A549 (cell line): ENCODE measurements at regions not wholly inside any gene's neighbourhood (a gene's known extent, or its start where the extent isn't known, plus 50 kb on each side); places are given as distances from the start of the nearest gene placed in this dataset.

Experiments used
- ATAC-seq, 2 experiments: fragments of 200-7000 bp in 1 of 2; fragments of >200 bp in 1 of 2; cut with Nextera tagmentation in 1 of 2; cut with Tn5 transposase in 1 of 2; 3 replicates each; pipeline versions ENCODE4 v1.8.0 to v1.9.1; 2018 to 2020; ENCODE audit warnings: mild to moderate bottlenecking in 1 of 2, moderate library complexity in 1 of 2
- CTCF ChIA-PET: fragments of 300-600 bp; sonication (Branson Sonifier 250); formaldehyde crosslinking; extraction: SDS; loops from one replicate; lab custom pipeline; 2021; ENCODE audit warnings: antibody characterized with exemption, inconsistent platforms; lab: Yijun Ruan, JAX
- POLR2A ChIA-PET: fragments of 350-600 bp; formaldehyde crosslinking; extraction: SDS; loops from one replicate; lab custom pipeline; 2021; ENCODE audit warnings: antibody characterized with exemption, inconsistent platforms; lab: Yijun Ruan, JAX
- DNase-seq, 2 experiments: peaks; one replicate each; pipeline versions ENCODE4 v3.0.0 to v3.0.0-alpha.2; 2011 to 2016; ENCODE audit warnings: low read depth in 1 of 2, low spot score in 1 of 2
- FAIRE-seq: peaks from 2 replicates; lab custom pipeline; 2011; peaks lifted over from hg19 to GRCh38; lab: Jason Lieb, UNC
- H3K27ac ChIP-seq, 2 experiments: fragments of >200 bp; sonication (Bioruptor Twin); formaldehyde crosslinking; 3 replicates each; pipeline ENCODE4 v1.5.1; 2016 to 2017
- H3K4me1 ChIP-seq: fragments of >200 bp; sonication (Bioruptor Twin); formaldehyde crosslinking; 3 replicates; pipeline ENCODE4 v1.6.1; 2016
- H3K4me2 ChIP-seq: fragments of >200 bp; sonication (Bioruptor Twin); formaldehyde crosslinking; 3 replicates; pipeline ENCODE4 v1.6.1; 2016
- H3K4me3 ChIP-seq: fragments of >200 bp; sonication (Bioruptor Twin); formaldehyde crosslinking; 3 replicates; pipeline ENCODE4 v1.5.1; 2016
- H3K9me3 ChIP-seq: fragments of >200 bp; sonication (Bioruptor Twin); formaldehyde crosslinking; 3 replicates; pipeline ENCODE4 v1.6.1; 2016
- BHLHE40 ChIP-seq: IDR thresholded peaks from 2 replicates; pipeline ENCODE4 v1.6.1; 2012; ENCODE audit warnings: low read depth, low read length, inconsistent platforms
- CBX8 ChIP-seq: fragments of 200-600 bp; sonication (generic); IDR thresholded peaks from 2 replicates; pipeline ENCODE4 v1.6.1; 2016
- CEBPB ChIP-seq, 2 experiments: fragments of >200 bp in 1 of 2; sonication (Bioruptor Twin) in 1 of 2; formaldehyde crosslinking in 1 of 2; IDR thresholded peaks; 2 replicates each; pipeline ENCODE4 v1.6.1; 2012 to 2016
- CHD4 ChIP-seq: fragments of 200-600 bp; sonication (generic); IDR thresholded peaks from 2 replicates; pipeline ENCODE4 v1.6.1; 2016; ENCODE audit warnings: antibody characterized with exemption, mild to moderate bottlenecking, borderline replicate concordance
- CTCF ChIP-seq: fragments of >200 bp; sonication (Bioruptor Twin); formaldehyde crosslinking; IDR thresholded peaks from 3 replicates; pipeline ENCODE4 v1.5.1; 2016
- EHMT2 ChIP-seq: fragments of 200-600 bp; sonication (generic); IDR thresholded peaks from 2 replicates; pipeline ENCODE4 v1.6.1; 2016; ENCODE audit warnings: antibody characterized with exemption, low read depth, mild to moderate bottlenecking, moderate library complexity
- FOSL2 ChIP-seq, 2 experiments: fragments of 450-650 bp in 1 of 2; fragments of >200 bp in 1 of 2; sonication (Bioruptor Twin) in 1 of 2; formaldehyde crosslinking; IDR thresholded peaks; 2 replicates each; pipeline versions ENCODE4 v1.5.0 to v1.6.1; 2016 to 2020; ENCODE audit warnings: mild to moderate bottlenecking in 1 of 2, moderate library complexity in 1 of 2
- FOXS1 ChIP-seq: fragments of 250-450 bp; sonication (Bioruptor Pico); IDR thresholded peaks from 2 replicates; pipeline ENCODE4 v1.5.0; 2020; ENCODE audit warnings: mild to moderate bottlenecking, moderate library complexity
- GATA3 ChIP-seq: IDR thresholded peaks from 2 replicates; pipeline ENCODE4 v1.6.1; 2012; ENCODE audit warnings: borderline replicate concordance
- HOXB13 ChIP-seq: fragments of 250-450 bp; sonication (Bioruptor Pico); IDR thresholded peaks from 2 replicates; pipeline ENCODE4 v1.5.0; 2020; ENCODE audit warnings: low read depth, mild to moderate bottlenecking, moderate library complexity
- JUN ChIP-seq, 2 experiments: fragments of >200 bp; sonication (Bioruptor Twin); formaldehyde crosslinking; IDR thresholded peaks; 2 replicates in 1 of 2; 3 replicates in 1 of 2; pipeline ENCODE4 v1.6.1; 2016 to 2017
- JUNB ChIP-seq: fragments of >200 bp; sonication (Bioruptor Twin); formaldehyde crosslinking; IDR thresholded peaks from 2 replicates; pipeline ENCODE4 v1.6.1; 2016
- KDM5A ChIP-seq: fragments of 200-600 bp; sonication (generic); IDR thresholded peaks from 2 replicates; pipeline ENCODE4 v1.6.1; 2016; ENCODE audit warnings: antibody characterized with exemption, mild to moderate bottlenecking
- NFE2L2 ChIP-seq: fragments of 150-350 bp; conservative IDR thresholded peaks from 2 replicates; pipeline ENCODE4 v1.6.1; 2014; ENCODE audit warnings: low read length
- NR3C1 ChIP-seq: fragments of >200 bp; sonication (Bioruptor Twin); formaldehyde crosslinking; IDR thresholded peaks from 3 replicates; pipeline ENCODE4 v1.6.1; 2017
- PHF8 ChIP-seq: fragments of 200-600 bp; sonication (generic); IDR thresholded peaks from 2 replicates; pipeline ENCODE4 v1.6.1; 2016; ENCODE audit warnings: low read depth, mild to moderate bottlenecking, antibody characterized with exemption, moderate library complexity, borderline replicate concordance
- REST ChIP-seq: fragments of 200-600 bp; sonication (generic); IDR thresholded peaks from 2 replicates; pipeline ENCODE4 v1.6.1; 2016; ENCODE audit warnings: antibody characterized with exemption, mild to moderate bottlenecking, moderate library complexity
- RNF2 ChIP-seq: fragments of 200-600 bp; sonication (generic); IDR thresholded peaks from 2 replicates; pipeline ENCODE4 v1.6.1; 2016; ENCODE audit warnings: low read depth, mild to moderate bottlenecking, antibody characterized with exemption, moderate library complexity, borderline replicate concordance
- SREBF2 ChIP-seq: fragments of 450-650 bp; IDR thresholded peaks from 2 replicates; pipeline ENCODE4 v1.6.1; 2014; ENCODE audit warnings: mild to moderate bottlenecking, moderate library complexity
- TFCP2L1 ChIP-seq: fragments of 250-450 bp; sonication (Bioruptor Pico); IDR thresholded peaks from 2 replicates; pipeline ENCODE4 v1.5.0; 2021; ENCODE audit warnings: mild to moderate bottlenecking
- ZFP36 ChIP-seq: fragments of 450-650 bp; IDR thresholded peaks from 2 replicates; pipeline ENCODE4 v1.6.1; 2014; ENCODE audit warnings: borderline replicate concordance; ENCODE audit not compliant: partially characterized antibody
- ZNF302 ChIP-seq: fragments of 250-450 bp; sonication (Bioruptor Pico); IDR thresholded peaks from 2 replicates; pipeline ENCODE4 v1.9.0; 2021; ENCODE audit warnings: inconsistent platforms, mild to moderate bottlenecking, moderate library complexity
- ZSCAN20 ChIP-seq: fragments of 250-450 bp; sonication (Bioruptor Pico); IDR thresholded peaks from 2 replicates; pipeline ENCODE4 v1.8.0; 2022; ENCODE audit warnings: mild to moderate bottlenecking, moderate library complexity
- WGBS: methylation state at CpG from one replicate; pipeline ENCODE4 v1.1.6; 2017; ENCODE audit errors: missing lambda C conversion rate; 5-methylcytosine and 5-hydroxymethylcytosine counted together
- TF ChIP-seq, protein P1 (sequence below): fragments of >200 bp; sonication (Bioruptor Twin); formaldehyde crosslinking; IDR thresholded peaks from 3 replicates; pipeline ENCODE4 v1.6.1; 2016
- TF ChIP-seq, protein P2 (sequence below): fragments of 150-350 bp; IDR thresholded peaks from 2 replicates; pipeline ENCODE4 v1.6.1; 2014; ENCODE audit warnings: low read depth, mild to moderate bottlenecking, low read length
- TF ChIP-seq, protein P3 (sequence below): fragments of 250-450 bp; sonication (Bioruptor Pico); IDR thresholded peaks from 2 replicates; pipeline ENCODE4 v1.5.0; 2021; ENCODE audit warnings: mild to moderate bottlenecking, moderate library complexity, borderline replicate concordance

DNA sequence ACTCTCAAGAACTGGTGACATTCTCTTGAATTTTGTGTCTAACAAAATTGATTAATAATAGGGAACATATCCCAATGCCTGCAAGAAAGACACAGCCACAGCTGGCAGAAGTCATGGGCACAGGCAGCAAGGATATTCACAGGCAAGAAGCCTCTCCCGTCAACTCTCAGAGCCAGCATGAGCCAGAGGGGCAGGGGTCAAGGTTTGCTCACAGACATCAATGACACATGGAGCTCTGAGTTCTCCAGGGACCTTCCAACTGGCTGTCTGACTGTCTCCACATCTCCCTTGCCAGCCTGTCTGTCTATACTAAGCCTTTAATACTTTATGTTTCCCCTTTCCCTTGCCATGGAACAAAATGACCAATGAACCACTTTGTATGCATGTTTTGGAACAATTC lies 101.5 kb upstream of the RAB4A start:
- H3K9me3 ChIP-seq, result no peaks in the 10 kb centered on the region
- no peak overlapping the region for H3K4me2 ChIP-seq
- H3K27ac ChIP-seq, result no peak overlapping the region
- FAIRE-seq, result no peak
- no peak for TF ChIP-seq SREBF2
- no peak for TF ChIP-seq GATA3
- no peak for TF ChIP-seq BHLHE40
- no peak for TF ChIP-seq CHD4
- TF ChIP-seq HOXB13 (CRISPR knock-in tag), result no peak
- no peak for TF ChIP-seq TFCP2L1 (CRISPR knock-in tag)
- TF ChIP-seq, protein P1, sequence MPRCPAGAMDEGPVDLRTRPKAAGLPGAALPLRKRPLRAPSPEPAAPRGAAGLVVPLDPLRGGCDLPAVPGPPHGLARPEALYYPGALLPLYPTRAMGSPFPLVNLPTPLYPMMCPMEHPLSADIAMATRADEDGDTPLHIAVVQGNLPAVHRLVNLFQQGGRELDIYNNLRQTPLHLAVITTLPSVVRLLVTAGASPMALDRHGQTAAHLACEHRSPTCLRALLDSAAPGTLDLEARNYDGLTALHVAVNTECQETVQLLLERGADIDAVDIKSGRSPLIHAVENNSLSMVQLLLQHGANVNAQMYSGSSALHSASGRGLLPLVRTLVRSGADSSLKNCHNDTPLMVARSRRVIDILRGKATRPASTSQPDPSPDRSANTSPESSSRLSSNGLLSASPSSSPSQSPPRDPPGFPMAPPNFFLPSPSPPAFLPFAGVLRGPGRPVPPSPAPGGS, result no peak
- TF ChIP-seq, protein P2, sequence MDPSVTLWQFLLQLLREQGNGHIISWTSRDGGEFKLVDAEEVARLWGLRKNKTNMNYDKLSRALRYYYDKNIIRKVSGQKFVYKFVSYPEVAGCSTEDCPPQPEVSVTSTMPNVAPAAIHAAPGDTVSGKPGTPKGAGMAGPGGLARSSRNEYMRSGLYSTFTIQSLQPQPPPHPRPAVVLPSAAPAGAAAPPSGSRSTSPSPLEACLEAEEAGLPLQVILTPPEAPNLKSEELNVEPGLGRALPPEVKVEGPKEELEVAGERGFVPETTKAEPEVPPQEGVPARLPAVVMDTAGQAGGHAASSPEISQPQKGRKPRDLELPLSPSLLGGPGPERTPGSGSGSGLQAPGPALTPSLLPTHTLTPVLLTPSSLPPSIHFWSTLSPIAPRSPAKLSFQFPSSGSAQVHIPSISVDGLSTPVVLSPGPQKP, result no peak
- no peak for TF ChIP-seq FOXS1 (CRISPR knock-in tag)
- TF ChIP-seq CTCF, result no peak
- no peak for TF ChIP-seq EHMT2
- TF ChIP-seq JUN (IDR thresholded peaks at IDR 0.05), result no peak
- TF ChIP-seq ZNF302 (CRISPR knock-in tag), result no peak
- ATAC-seq, result no peak
- DNase-seq, result no peak
- POLR2A ChIA-PET, result no interaction called here
- no peak overlapping the region for H3K4me3 ChIP-seq
- H3K4me1 ChIP-seq, result peaks cover 3% of the 10 kb centered on the region; the same call in 1 of the 3 replicates
- CTCF ChIA-PET, result interaction anchor here (0.6 to 1.6 kb wide), 2 partner anchors 15 to 58 kb away, joined by 3 to 6 read pairs; no protein-coding TSS in a partner anchor
- WGBS, result 93% methylated on average over 1 of the region's 1 CpG

GRCh38 chr1:229170274-229170673 lies 100.6 kb upstream of the RAB4A start:
- Histone ChIP-seq H3K4me1 (no peaks in the 10 kb centered on the region; the same call in 2 of the 3 replicates), H3K4me3 (no peak overlapping the region), H3K27ac (no peak overlapping the region), H3K4me2 (no peak overlapping the region), H3K9me3 (no peaks in the 10 kb centered on the region)
- FAIRE-seq (no peak), ATAC-seq (no peak), DNase-seq (no peak)
- WGBS, result 64% methylated on average over 11 of the region's 12 CpGs
- ChIA-PET POLR2A (no interaction called here), CTCF (interaction anchor here (1.6 kb wide), 1 partner anchor 57 kb away, joined by 6 read pairs; no protein-coding TSS in a partner anchor)
- TF ChIP-seq ZSCAN20 (CRISPR knock-in tag), result no peak
- TF ChIP-seq REST, result no peak
- TF ChIP-seq FOSL2 (IDR thresholded peaks at IDR 0.05), result no peak
- TF ChIP-seq FOSL2 (CRISPR knock-in tag; IDR thresholded peaks at IDR 0.05), result no peak
- no peak for TF ChIP-seq CBX8
- no peak for TF ChIP-seq NFE2L2
- TF ChIP-seq ZFP36, result no peak
- TF ChIP-seq RNF2, result no peak
- TF ChIP-seq, protein P3, sequence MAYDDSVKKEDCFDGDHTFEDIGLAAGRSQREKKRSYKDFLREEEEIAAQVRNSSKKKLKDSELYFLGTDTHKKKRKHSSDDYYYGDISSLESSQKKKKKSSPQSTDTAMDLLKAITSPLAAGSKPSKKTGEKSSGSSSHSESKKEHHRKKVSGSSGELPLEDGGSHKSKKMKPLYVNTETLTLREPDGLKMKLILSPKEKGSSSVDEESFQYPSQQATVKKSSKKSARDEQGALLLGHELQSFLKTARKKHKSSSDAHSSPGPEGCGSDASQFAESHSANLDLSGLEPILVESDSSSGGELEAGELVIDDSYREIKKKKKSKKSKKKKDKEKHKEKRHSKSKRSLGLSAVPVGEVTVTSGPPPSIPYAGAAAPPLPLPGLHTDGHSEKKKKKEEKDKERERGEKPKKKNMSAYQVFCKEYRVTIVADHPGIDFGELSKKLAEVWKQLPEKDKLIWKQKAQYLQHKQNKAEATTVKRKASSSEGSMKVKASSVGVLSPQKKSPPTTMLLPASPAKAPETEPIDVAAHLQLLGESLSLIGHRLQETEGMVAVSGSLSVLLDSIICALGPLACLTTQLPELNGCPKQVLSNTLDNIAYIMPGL (CRISPR knock-in tag), result no peak
- no peak for TF ChIP-seq JUNB
- no peak for TF ChIP-seq CEBPB (IDR thresholded peaks at IDR 0.05)
- TF ChIP-seq, protein P2, result no peak
- TF ChIP-seq KDM5A, result no peak
- TF ChIP-seq NR3C1, result no peak
- TF ChIP-seq PHF8, result no peak
